PC-3 (cell line): ENCODE measurements at regions not wholly inside any gene's neighbourhood (a gene's known extent, or its start where the extent isn't known, plus 50 kb on each side); places are given as distances from the start of the nearest gene placed in this dataset.

ENCODE experiments used
- ATAC-seq: fragments of 200-7000 bp; cut with Tn5 transposase; 2 replicates; pipeline ENCODE4 v1.9.1; 2020; ENCODE audit warnings: mild to moderate bottlenecking, moderate library complexity
- BruUV-seq: library from RNA; stranded (reverse); fragments of 400-500 nt; replicated peaks from 2 replicates; lab custom pipeline; 2021; lab: Mats Ljungman, UMichigan
- CTCF ChIA-PET: fragments of 300-600 bp; sonication (Branson Sonifier 250); formaldehyde crosslinking; loops from one replicate; lab custom pipeline; 2022; ENCODE audit warnings: antibody characterized with exemption; lab: Charles Lee
- POLR2A ChIA-PET: fragments of 300-600 bp; sonication (Branson Sonifier 250); formaldehyde crosslinking; loops from one replicate; lab custom pipeline; 2022; ENCODE audit warnings: antibody characterized with exemption; ENCODE audit not compliant: unreplicated experiment; lab: Charles Lee
- DNase-seq: peaks from one replicate; pipeline ENCODE4 v3.0.0-alpha.2; 2015
- H2AFZ ChIP-seq: fragments of 300-600 bp; sonication (generic); 2 replicates; pipeline ENCODE4 v1.6.0; 2016; ENCODE audit warnings: antibody characterized with exemption, low read length
- H3F3A ChIP-seq: fragments of 300-600 bp; sonication (generic); one replicate; pipeline ENCODE4 v1.6.0; 2017; ENCODE audit warnings: antibody characterized with exemption, low read length, control low read depth, mild to moderate bottlenecking; ENCODE audit not compliant: unreplicated experiment
- H3K27ac ChIP-seq: fragments of 300-600 bp; sonication (generic); 2 replicates; pipeline ENCODE4 v1.5.1; 2016; ENCODE audit warnings: mild to moderate bottlenecking, low read length
- H3K27me3 ChIP-seq: fragments of 300-600 bp; sonication (generic); 2 replicates; pipeline ENCODE4 v1.6.1; 2016; ENCODE audit warnings: low read length, mixed read lengths
- H3K36me3 ChIP-seq: fragments of 300-600 bp; sonication (generic); 2 replicates; pipeline ENCODE4 v1.6.1; 2016; ENCODE audit warnings: low read depth, mixed run types, low read length, mixed read lengths
- H3K4me1 ChIP-seq: fragments of 300-600 bp; sonication (generic); 2 replicates; pipeline ENCODE4 v1.5.1; 2016; ENCODE audit warnings: low read length; ENCODE audit not compliant: insufficient read depth
- H3K4me2 ChIP-seq: fragments of 300-600 bp; sonication (generic); 2 replicates; pipeline ENCODE4 v1.6.0; 2016; ENCODE audit warnings: low read length
- H3K4me3 ChIP-seq: fragments of 300-600 bp; sonication (generic); 2 replicates; pipeline ENCODE4 v1.5.1; 2016; ENCODE audit warnings: mild to moderate bottlenecking, low read length, mixed read lengths
- H3K79me2 ChIP-seq: fragments of 300-600 bp; sonication (generic); 2 replicates; pipeline ENCODE4 v1.6.1; 2017; ENCODE audit warnings: low read length, mixed read lengths
- H3K9ac ChIP-seq: fragments of 300-600 bp; sonication (generic); 2 replicates; pipeline ENCODE4 v1.6.0; 2016; ENCODE audit warnings: mild to moderate bottlenecking, low read length
- H3K9me2 ChIP-seq: fragments of 300-600 bp; sonication (generic); replicated peaks from 2 replicates; pipeline ENCODE4 v1.6.1; 2016; ENCODE audit warnings: mixed run types, low read length, mixed read lengths
- H3K9me3 ChIP-seq: fragments of 300-600 bp; sonication (generic); 2 replicates; pipeline ENCODE4 v1.6.1; 2016; ENCODE audit warnings: low read length, mixed read lengths
- H4K20me1 ChIP-seq: fragments of 300-600 bp; sonication (generic); 2 replicates; pipeline ENCODE4 v1.6.1; 2016; ENCODE audit warnings: low read length, mixed read lengths
- CTCF ChIP-seq: fragments of 300-600 bp; sonication (generic); conservative IDR thresholded peaks from 2 replicates; pipeline ENCODE4 v1.5.1; 2017; ENCODE audit warnings: antibody characterized with exemption, low read depth, mild to moderate bottlenecking, low read length
- EZH2 ChIP-seq: fragments of 300-600 bp; sonication (generic); IDR thresholded peaks from one replicate; pipeline ENCODE4 v1.6.1; 2017; ENCODE audit warnings: antibody characterized with exemption, mild to moderate bottlenecking, low read length; ENCODE audit not compliant: unreplicated experiment
- EZH2phosphoT487 ChIP-seq: fragments of 300-600 bp; sonication (generic); IDR thresholded peaks from 2 replicates; pipeline ENCODE4 v1.6.1; 2018; ENCODE audit warnings: mild to moderate bottlenecking, antibody characterized with exemption, low read length, borderline replicate concordance
- intact Hi-C: fragments of 100-400 bp; cut with micrococcal nuclease; formaldehyde crosslinking; loops from 2 replicates; pipeline ENCODE4 v1.9.0; 2023

- DNase-seq (no peak), ATAC-seq (no peak)
- ChIA-PET POLR2A (no interaction called here), CTCF (no interaction called here)
- H3K27ac ChIP-seq = no peak overlapping the region
- peaks cover 16% of the 10 kb centered on the region; the same call in 1 of the 2 replicates for H3K27me3 ChIP-seq
- no TSS peak for BruUV-seq
- H3K9ac ChIP-seq = no peak overlapping the region
- no peaks in the 10 kb centered on the region for H3K36me3 ChIP-seq
- 0 out of 2 replicates have a peak, but pooled peaks cover 6% of the 10 kb centered on the region for H3K4me1 ChIP-seq
- TF ChIP-seq EZH2phosphoT487 (no peak), CTCF (no peak), EZH2 (no peak)
- no peak overlapping the region for H3K4me2 ChIP-seq
- H3K4me3 ChIP-seq = no peak overlapping the region
- H2AFZ ChIP-seq = no peak overlapping the region
- no peaks in the 10 kb centered on the region for H4K20me1 ChIP-seq
- no peaks in the 10 kb centered on the region for H3K79me2 ChIP-seq
- intact Hi-C loops = no loop called here
- H3K9me2 ChIP-seq = no peaks in the 10 kb centered on the region
- no peaks in the 10 kb centered on the region for H3K9me3 ChIP-seq
- H3F3A ChIP-seq = no peaks in the 10 kb centered on the region
Measured at GRCh38 chr11:116416852-116417251, 355.9 kb downstream of the BUD13 start.

DNA sequence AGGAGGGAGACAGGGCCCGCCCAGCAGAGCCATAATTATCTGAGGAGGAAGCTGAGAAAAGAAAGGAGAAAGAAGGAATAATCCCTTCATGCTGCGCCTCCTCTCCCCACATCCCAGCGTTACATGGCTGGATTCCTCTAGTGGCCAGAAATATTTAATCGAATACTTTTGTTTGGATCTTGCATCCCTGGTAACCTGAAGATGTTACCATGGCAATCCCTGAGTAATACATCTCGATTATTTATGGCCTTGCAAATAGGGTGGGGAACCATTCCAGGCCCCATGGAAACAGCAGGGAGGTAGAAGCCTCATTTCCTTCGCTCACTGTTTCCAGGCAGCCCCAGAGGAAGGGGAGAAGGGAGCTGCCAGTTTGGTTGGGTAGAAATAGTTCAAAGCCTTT lies 357.7 kb downstream of the BUD13 start:
- no peak for TF ChIP-seq EZH2
- TF ChIP-seq CTCF = no peak
- TF ChIP-seq EZH2phosphoT487 = no peak
- CTCF ChIA-PET = no interaction called here

GRCh38 chr11:116414357-116414880 lies 358.4 kb downstream of the BUD13 start:
- H3K9me3 ChIP-seq = no peaks in the 10 kb centered on the region
- no peak overlapping the region for H3K9ac ChIP-seq
- 0 out of 2 replicates have a peak, but pooled peaks cover 4% of the 10 kb centered on the region for H3K4me1 ChIP-seq
- ATAC-seq (no peak), DNase-seq (no peak)
- no peaks in the 10 kb centered on the region for H3F3A ChIP-seq
- no peak for TF ChIP-seq EZH2phosphoT487
- TF ChIP-seq CTCF = no peak
- TF ChIP-seq EZH2 = no peak
- POLR2A ChIA-PET = no interaction called here
- CTCF ChIA-PET = no interaction called here
- H3K27me3 ChIP-seq = peaks cover 24% of the 10 kb centered on the region; the same call in 1 of the 2 replicates
- H3K79me2 ChIP-seq = no peaks in the 10 kb centered on the region
- H3K4me2 ChIP-seq = no peak overlapping the region
- no peak overlapping the region for H2AFZ ChIP-seq
- H3K36me3 ChIP-seq = no peaks in the 10 kb centered on the region
- intact Hi-C loops = no loop called here
- no peak overlapping the region for H3K4me3 ChIP-seq
- no peak overlapping the region for H3K27ac ChIP-seq
- H3K9me2 ChIP-seq = no peaks in the 10 kb centered on the region
- H4K20me1 ChIP-seq = no peaks in the 10 kb centered on the region
- no TSS peak for BruUV-seq

More for the DNA sequence above, 357.7 kb downstream of the BUD13 start:
- H3K4me2 ChIP-seq = no peak overlapping the region
- H4K20me1 ChIP-seq = no peaks in the 10 kb centered on the region
- no peaks in the 10 kb centered on the region for H3K79me2 ChIP-seq
- H3F3A ChIP-seq = no peaks in the 10 kb centered on the region
- POLR2A ChIA-PET = no interaction called here
- H3K9me3 ChIP-seq = no peaks in the 10 kb centered on the region
- DNase-seq (no peak), ATAC-seq (no peak)
- H3K9ac ChIP-seq = no peak overlapping the region
- BruUV-seq = no TSS peak
- H2AFZ ChIP-seq = no peak overlapping the region
- intact Hi-C loops = no loop called here
- 0 out of 2 replicates have a peak, but pooled peaks cover 4% of the 10 kb centered on the region for H3K4me1 ChIP-seq
- H3K27me3 ChIP-seq = peaks cover 24% of the 10 kb centered on the region; the same call in 1 of the 2 replicates
- no peaks in the 10 kb centered on the region for H3K36me3 ChIP-seq
- H3K9me2 ChIP-seq = no peaks in the 10 kb centered on the region
- H3K4me3 ChIP-seq = no peak overlapping the region
- H3K27ac ChIP-seq = no peak overlapping the region
